GM12873 (cell line): ENCODE measurements at regions not wholly inside any gene's neighbourhood (a gene's known extent, or its start where the extent isn't known, plus 50 kb on each side); places are given as distances from the start of the nearest gene placed in this dataset.

Source experiments
- CTCF ChIP-seq: IDR thresholded peaks from 2 replicates; pipeline ENCODE4 v1.5.1; 2012; ENCODE audit warnings: low read depth, mild to moderate bottlenecking, moderate library complexity, low read length, control low read depth; ENCODE audit not compliant: insufficient read depth; ENCODE audit errors: missing control alignments

GRCh38 chr4:27524224-27524623 lies 663.6 kb downstream of the STIM2 start:
- no peak for TF ChIP-seq CTCF

GRCh38 chr4:27534488-27534887 lies 673.8 kb downstream of the STIM2 start:
- no peak for TF ChIP-seq CTCF

- TF ChIP-seq CTCF: no peak
Observed at GRCh38 chr4:27568236-27568951, 707.8 kb downstream of the STIM2 start.

- TF ChIP-seq CTCF: no peak
Observed at GRCh38 chr4:27568952-27569319, 708.3 kb downstream of the STIM2 start.

GRCh38 chr4:27574743-27575142 lies 714.1 kb downstream of the STIM2 start:
- TF ChIP-seq CTCF: no peak

- no peak for TF ChIP-seq CTCF
Observed at GRCh38 chr4:27577951-27578350, 717.3 kb downstream of the STIM2 start.

GRCh38 chr4:27592738-27593137 lies 732.1 kb downstream of the STIM2 start:
- TF ChIP-seq CTCF: no peak
